ENCODE measurements at regions not wholly inside any gene's neighbourhood (a gene's known extent, or its start where the extent isn't known, plus 50 kb on each side); places are given as distances from the start of the nearest gene placed in this dataset.

- no peak for DNase-seq (ENCODE audit: unreplicated experiment)
- intact Hi-C loops (cut with micrococcal nuclease), result no loop called here
- Mint-ChIP-seq H3K27me3 (ENCODE audit: insufficient read depth, unreplicated experiment) (no peaks in the 10 kb centered on the region), H3K36me3 (ENCODE audit: insufficient read depth, unreplicated experiment) (no peaks in the 10 kb centered on the region), H3K4me1 (ENCODE audit: insufficient read depth, unreplicated experiment) (no peaks in the 10 kb centered on the region), H3K4me3 (ENCODE audit: unreplicated experiment) (no peak overlapping the region), H3K27ac (ENCODE audit: low read depth, unreplicated experiment) (no peak overlapping the region), H3K9me3 (ENCODE audit: unreplicated experiment) (no peaks in the 10 kb centered on the region)
- ChIA-PET POLR2A (no interaction called here), CTCF (interaction anchor here (0.8 to 1.1 kb wide), 2 partner anchors 9 to 14 kb away, joined by 4 to 5 read pairs; no protein-coding TSS in a partner anchor)
- TF ChIP-seq, protein P1, sequence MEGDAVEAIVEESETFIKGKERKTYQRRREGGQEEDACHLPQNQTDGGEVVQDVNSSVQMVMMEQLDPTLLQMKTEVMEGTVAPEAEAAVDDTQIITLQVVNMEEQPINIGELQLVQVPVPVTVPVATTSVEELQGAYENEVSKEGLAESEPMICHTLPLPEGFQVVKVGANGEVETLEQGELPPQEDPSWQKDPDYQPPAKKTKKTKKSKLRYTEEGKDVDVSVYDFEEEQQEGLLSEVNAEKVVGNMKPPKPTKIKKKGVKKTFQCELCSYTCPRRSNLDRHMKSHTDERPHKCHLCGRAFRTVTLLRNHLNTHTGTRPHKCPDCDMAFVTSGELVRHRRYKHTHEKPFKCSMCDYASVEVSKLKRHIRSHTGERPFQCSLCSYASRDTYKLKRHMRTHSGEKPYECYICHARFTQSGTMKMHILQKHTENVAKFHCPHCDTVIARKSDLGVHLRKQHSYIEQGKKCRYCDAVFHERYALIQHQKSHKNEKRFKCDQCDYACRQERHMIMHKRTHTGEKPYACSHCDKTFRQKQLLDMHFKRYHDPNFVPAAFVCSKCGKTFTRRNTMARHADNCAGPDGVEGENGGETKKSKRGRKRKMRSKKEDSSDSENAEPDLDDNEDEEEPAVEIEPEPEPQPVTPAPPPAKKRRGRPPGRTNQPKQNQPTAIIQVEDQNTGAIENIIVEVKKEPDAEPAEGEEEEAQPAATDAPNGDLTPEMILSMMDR (IDR thresholded peaks at IDR 0.05; ENCODE audit: unreplicated experiment), result no peak
- BruUV-seq (replicated peaks), result no TSS peak
Observed at GRCh38 chr14:58914279-58914855, 274.1 kb upstream of the DAAM1 start.

DNA sequence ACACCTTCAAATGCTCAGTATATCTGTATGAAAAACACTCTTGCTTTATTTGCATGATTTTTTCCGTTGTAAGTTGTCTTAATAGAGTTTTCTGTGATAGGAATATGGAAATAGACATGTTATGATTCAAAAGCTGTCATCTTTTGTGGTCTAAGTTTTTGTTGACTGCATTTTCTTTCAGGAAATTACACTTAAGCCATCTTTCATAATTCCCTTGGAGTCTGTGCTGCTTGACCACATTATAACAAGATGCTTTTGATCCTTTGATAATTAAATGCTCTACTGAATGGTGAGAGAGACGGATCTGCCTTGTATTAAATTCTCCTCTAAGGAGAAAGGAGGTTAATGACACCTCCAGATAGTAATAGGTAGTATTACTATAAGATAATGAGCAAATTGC is 272.8 kb upstream of the DAAM1 start:
- Mint-ChIP-seq H3K4me3 (ENCODE audit: unreplicated experiment) (no peak overlapping the region), H3K36me3 (ENCODE audit: insufficient read depth, unreplicated experiment) (no peaks in the 10 kb centered on the region), H3K27ac (ENCODE audit: low read depth, unreplicated experiment) (no peak overlapping the region), H3K27me3 (ENCODE audit: insufficient read depth, unreplicated experiment) (peaks cover 7% of the 10 kb centered on the region), H3K4me1 (ENCODE audit: insufficient read depth, unreplicated experiment) (no peaks in the 10 kb centered on the region), H3K9me3 (ENCODE audit: unreplicated experiment) (no peaks in the 10 kb centered on the region)
- BruUV-seq (replicated peaks), result no TSS peak
- ChIA-PET CTCF (interaction anchor here (0.6 kb wide), 1 partner anchor 1432 kb away, joined by 3 read pairs; no protein-coding TSS in a partner anchor), POLR2A (no interaction called here)
- TF ChIP-seq, protein P1 (IDR thresholded peaks at IDR 0.05; ENCODE audit: unreplicated experiment), result no peak
- no peak for DNase-seq (ENCODE audit: unreplicated experiment)
- intact Hi-C loops (cut with micrococcal nuclease), result no loop called here

- no TSS peak for BruUV-seq (replicated peaks)
- POLR2A ChIA-PET, result interaction anchor here (1.1 kb wide), 1 partner anchor 254 kb away, joined by 3 read pairs; no protein-coding TSS in a partner anchor
- no peaks in the 10 kb centered on the region for H3K4me1 Mint-ChIP-seq (ENCODE audit: insufficient read depth, unreplicated experiment)
- intact Hi-C loops (cut with micrococcal nuclease), result no loop called here
- DNase-seq (ENCODE audit: unreplicated experiment), result peak; percentile 27
- H3K27me3 Mint-ChIP-seq (ENCODE audit: insufficient read depth, unreplicated experiment), result peaks cover 32% of the 10 kb centered on the region
- H3K27ac Mint-ChIP-seq (ENCODE audit: low read depth, unreplicated experiment), result no peak overlapping the region
- TF ChIP-seq, protein P1 (IDR thresholded peaks at IDR 0.05; ENCODE audit: unreplicated experiment), result no peak
- no peaks in the 10 kb centered on the region for H3K36me3 Mint-ChIP-seq (ENCODE audit: insufficient read depth, unreplicated experiment)
- no peak overlapping the region for H3K4me3 Mint-ChIP-seq (ENCODE audit: unreplicated experiment)
- H3K9me3 Mint-ChIP-seq (ENCODE audit: unreplicated experiment), result no peaks in the 10 kb centered on the region
- CTCF ChIA-PET, result interaction anchor here (0.6 to 1.0 kb wide), 4 partner anchors 9 to 687 kb away, joined by 3 read pairs; no protein-coding TSS in a partner anchor
Observed at GRCh38 chr14:58918066-58918738, 270.3 kb upstream of the DAAM1 start.

DNA sequence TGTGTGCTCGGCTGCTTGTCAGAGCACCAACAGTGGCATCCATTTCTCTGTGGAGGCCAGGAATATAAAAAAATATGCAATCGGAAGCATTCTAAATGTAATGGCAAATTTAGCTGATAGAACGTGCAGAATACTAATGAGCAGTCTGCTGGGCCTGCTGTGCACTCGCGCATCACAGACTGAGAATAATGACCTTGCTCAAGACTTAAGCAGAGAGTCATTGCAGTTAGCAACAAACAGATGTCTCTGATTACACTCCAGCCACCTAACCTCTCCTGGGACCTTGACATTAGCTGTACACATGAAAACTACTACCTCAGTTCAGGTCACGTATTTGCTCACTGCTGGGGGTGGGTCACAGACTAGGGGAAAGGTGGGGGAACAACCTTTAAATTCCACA is 269.2 kb upstream of the DAAM1 start:
- Mint-ChIP-seq H3K4me1 (ENCODE audit: insufficient read depth, unreplicated experiment) (no peaks in the 10 kb centered on the region), H3K27ac (ENCODE audit: low read depth, unreplicated experiment) (no peak overlapping the region), H3K36me3 (ENCODE audit: insufficient read depth, unreplicated experiment) (no peaks in the 10 kb centered on the region), H3K4me3 (ENCODE audit: unreplicated experiment) (no peak overlapping the region), H3K9me3 (ENCODE audit: unreplicated experiment) (no peaks in the 10 kb centered on the region), H3K27me3 (ENCODE audit: insufficient read depth, unreplicated experiment) (peaks cover 38% of the 10 kb centered on the region)
- ChIA-PET POLR2A (no interaction called here), CTCF (interaction anchor here (0.6 kb wide), 1 partner anchor 278 kb away, joined by 4 read pairs; no protein-coding TSS in a partner anchor)
- intact Hi-C loops (cut with micrococcal nuclease), result no loop called here
- BruUV-seq (replicated peaks), result no TSS peak
- no peak for DNase-seq (ENCODE audit: unreplicated experiment)
- TF ChIP-seq, protein P1 (IDR thresholded peaks at IDR 0.05; ENCODE audit: unreplicated experiment), result no peak

Measured in MCF 10A (cell line).